ENCODE measurements at regions not wholly inside any gene's neighbourhood (a gene's known extent, or its start where the extent isn't known, plus 50 kb on each side); places are given as distances from the start of the nearest gene placed in this dataset.

DNA sequence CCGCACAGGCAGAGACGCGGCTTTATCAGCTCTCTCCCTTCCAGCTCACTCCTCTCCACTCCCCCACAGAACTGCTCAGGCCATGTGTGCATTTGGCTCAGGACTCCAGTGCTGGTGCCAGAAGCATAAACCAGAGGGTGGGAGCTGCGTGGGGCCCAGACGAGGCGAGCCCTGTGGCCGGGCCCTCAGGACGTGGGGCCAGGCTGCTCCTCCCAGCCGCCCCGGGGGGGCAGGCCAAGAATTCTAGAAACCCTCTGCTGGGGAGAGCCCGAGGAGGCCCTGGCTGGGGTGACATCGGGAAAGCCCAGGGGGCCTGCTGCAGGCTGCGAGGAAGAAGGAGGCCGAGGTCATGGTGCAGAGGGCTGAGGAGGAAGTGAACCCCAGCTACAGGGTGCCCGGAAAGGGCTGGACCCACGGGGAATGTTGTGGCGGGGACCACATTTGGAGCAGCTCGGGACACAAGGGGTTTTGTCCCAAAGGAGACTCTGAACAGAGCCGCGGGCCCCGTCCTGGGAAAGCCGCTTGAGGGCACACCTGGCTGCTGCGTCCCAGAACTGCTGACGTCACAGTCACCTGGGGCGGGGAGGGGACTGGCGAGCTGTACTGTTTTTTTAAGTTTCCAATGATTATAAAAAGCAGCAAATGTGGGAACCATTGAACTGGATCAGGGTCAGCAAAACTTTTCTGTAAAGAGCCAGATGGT lies 107.1 kb downstream of the BANF2 start (continued):
- TF ChIP-seq, protein P1, sequence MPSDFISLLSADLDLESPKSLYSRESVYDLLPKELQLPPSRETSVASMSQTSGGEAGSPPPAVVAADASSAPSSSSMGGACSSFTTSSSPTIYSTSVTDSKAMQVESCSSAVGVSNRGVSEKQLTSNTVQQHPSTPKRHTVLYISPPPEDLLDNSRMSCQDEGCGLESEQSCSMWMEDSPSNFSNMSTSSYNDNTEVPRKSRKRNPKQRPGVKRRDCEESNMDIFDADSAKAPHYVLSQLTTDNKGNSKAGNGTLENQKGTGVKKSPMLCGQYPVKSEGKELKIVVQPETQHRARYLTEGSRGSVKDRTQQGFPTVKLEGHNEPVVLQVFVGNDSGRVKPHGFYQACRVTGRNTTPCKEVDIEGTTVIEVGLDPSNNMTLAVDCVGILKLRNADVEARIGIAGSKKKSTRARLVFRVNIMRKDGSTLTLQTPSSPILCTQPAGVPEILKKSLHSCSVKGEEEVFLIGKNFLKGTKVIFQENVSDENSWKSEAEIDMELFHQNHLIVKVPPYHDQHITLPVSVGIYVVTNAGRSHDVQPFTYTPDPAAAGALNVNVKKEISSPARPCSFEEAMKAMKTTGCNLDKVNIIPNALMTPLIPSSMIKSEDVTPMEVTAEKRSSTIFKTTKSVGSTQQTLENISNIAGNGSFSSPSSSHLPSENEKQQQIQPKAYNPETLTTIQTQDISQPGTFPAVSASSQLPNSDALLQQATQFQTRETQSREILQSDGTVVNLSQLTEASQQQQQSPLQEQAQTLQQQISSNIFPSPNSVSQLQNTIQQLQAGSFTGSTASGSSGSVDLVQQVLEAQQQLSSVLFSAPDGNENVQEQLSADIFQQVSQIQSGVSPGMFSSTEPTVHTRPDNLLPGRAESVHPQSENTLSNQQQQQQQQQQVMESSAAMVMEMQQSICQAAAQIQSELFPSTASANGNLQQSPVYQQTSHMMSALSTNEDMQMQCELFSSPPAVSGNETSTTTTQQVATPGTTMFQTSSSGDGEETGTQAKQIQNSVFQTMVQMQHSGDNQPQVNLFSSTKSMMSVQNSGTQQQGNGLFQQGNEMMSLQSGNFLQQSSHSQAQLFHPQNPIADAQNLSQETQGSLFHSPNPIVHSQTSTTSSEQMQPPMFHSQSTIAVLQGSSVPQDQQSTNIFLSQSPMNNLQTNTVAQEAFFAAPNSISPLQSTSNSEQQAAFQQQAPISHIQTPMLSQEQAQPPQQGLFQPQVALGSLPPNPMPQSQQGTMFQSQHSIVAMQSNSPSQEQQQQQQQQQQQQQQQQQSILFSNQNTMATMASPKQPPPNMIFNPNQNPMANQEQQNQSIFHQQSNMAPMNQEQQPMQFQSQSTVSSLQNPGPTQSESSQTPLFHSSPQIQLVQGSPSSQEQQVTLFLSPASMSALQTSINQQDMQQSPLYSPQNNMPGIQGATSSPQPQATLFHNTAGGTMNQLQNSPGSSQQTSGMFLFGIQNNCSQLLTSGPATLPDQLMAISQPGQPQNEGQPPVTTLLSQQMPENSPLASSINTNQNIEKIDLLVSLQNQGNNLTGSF (CRISPR knock-in tag; IDR thresholded peaks at IDR 0.05) = peak; percentile 67; the same call in 1 of the 2 replicates
- peak; percentile 50; the same call in 1 of the 2 replicates for TF ChIP-seq ERF (CRISPR knock-in tag; IDR thresholded peaks at IDR 0.05)
- TF ChIP-seq ZNF264 (CRISPR knock-in tag; IDR thresholded peaks at IDR 0.05) = no peak
- TF ChIP-seq STAG1 (CRISPR knock-in tag; IDR thresholded peaks at IDR 0.05) = peak; percentile 42
- TF ChIP-seq HOXD1 (CRISPR knock-in tag; IDR thresholded peaks at IDR 0.05) = 0 out of 2 replicates have a peak, but pooled peaks have one; percentile 45
- TF ChIP-seq, protein P2, sequence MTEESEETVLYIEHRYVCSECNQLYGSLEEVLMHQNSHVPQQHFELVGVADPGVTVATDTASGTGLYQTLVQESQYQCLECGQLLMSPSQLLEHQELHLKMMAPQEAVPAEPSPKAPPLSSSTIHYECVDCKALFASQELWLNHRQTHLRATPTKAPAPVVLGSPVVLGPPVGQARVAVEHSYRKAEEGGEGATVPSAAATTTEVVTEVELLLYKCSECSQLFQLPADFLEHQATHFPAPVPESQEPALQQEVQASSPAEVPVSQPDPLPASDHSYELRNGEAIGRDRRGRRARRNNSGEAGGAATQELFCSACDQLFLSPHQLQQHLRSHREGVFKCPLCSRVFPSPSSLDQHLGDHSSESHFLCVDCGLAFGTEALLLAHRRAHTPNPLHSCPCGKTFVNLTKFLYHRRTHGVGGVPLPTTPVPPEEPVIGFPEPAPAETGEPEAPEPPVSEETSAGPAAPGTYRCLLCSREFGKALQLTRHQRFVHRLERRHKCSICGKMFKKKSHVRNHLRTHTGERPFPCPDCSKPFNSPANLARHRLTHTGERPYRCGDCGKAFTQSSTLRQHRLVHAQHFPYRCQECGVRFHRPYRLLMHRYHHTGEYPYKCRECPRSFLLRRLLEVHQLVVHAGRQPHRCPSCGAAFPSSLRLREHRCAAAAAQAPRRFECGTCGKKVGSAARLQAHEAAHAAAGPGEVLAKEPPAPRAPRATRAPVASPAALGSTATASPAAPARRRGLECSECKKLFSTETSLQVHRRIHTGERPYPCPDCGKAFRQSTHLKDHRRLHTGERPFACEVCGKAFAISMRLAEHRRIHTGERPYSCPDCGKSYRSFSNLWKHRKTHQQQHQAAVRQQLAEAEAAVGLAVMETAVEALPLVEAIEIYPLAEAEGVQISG (CRISPR knock-in tag; IDR thresholded peaks at IDR 0.05) = 0 out of 2 replicates have a peak, but pooled peaks have one; percentile 35
- TF ChIP-seq ZNF768 (CRISPR knock-in tag; IDR thresholded peaks at IDR 0.05) = peak; percentile 19; the same call in 1 of the 2 replicates
- TF ChIP-seq SPEN (CRISPR knock-in tag; IDR thresholded peaks at IDR 0.05; ENCODE audit: low read depth) = peak; percentile 61; the same call in 1 of the 2 replicates
- peak; percentile 50; the same call in 1 of the 2 replicates for TF ChIP-seq KDM3A (CRISPR knock-in tag; IDR thresholded peaks at IDR 0.05; ENCODE audit: low read depth)
- 0 out of 2 replicates have a peak, but pooled peaks have one; percentile 31 for TF ChIP-seq DNMT3B (CRISPR knock-in tag; conservative IDR thresholded peaks at IDR 0.05)
- 0 out of 2 replicates have a peak, but pooled peaks have one; percentile 77 for TF ChIP-seq ZNF547 (CRISPR knock-in tag; IDR thresholded peaks at IDR 0.05)
- peak; percentile 54 for TF ChIP-seq AGO1 (IDR thresholded peaks at IDR 0.05; ENCODE audit: low read depth, low read length, poor library complexity, severe bottlenecking)
- TF ChIP-seq ZNF883 (CRISPR knock-in tag; IDR thresholded peaks at IDR 0.05; ENCODE audit: not compliant biosample characterization) = peak; percentile 74
- TF ChIP-seq ZNF766 (CRISPR knock-in tag; IDR thresholded peaks at IDR 0.05; ENCODE audit: borderline replicate concordance) = peak; percentile 64; the same call in 1 of the 2 replicates
- TF ChIP-seq SP5 (CRISPR knock-in tag; IDR thresholded peaks at IDR 0.05; ENCODE audit: borderline replicate concordance, low read depth) = no peak
- peak; percentile 42; the same call in 1 of the 2 replicates for TF ChIP-seq KDM5B (CRISPR knock-in tag; IDR thresholded peaks at IDR 0.05; ENCODE audit: borderline replicate concordance)
- TF ChIP-seq ZNF850 (CRISPR knock-in tag; conservative IDR thresholded peaks at IDR 0.05) = no peak
- TF ChIP-seq, protein P3, sequence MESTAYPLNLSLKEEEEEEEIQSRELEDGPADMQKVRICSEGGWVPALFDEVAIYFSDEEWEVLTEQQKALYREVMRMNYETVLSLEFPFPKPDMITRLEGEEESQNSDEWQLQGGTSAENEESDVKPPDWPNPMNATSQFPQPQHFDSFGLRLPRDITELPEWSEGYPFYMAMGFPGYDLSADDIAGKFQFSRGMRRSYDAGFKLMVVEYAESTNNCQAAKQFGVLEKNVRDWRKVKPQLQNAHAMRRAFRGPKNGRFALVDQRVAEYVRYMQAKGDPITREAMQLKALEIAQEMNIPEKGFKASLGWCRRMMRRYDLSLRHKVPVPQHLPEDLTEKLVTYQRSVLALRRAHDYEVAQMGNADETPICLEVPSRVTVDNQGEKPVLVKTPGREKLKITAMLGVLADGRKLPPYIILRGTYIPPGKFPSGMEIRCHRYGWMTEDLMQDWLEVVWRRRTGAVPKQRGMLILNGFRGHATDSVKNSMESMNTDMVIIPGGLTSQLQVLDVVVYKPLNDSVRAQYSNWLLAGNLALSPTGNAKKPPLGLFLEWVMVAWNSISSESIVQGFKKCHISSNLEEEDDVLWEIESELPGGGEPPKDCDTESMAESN (CRISPR knock-in tag; conservative IDR thresholded peaks at IDR 0.05) = peak; percentile 70; the same call in 1 of the 2 replicates
- peak; percentile 4; the same call in 1 of the 2 replicates for TF ChIP-seq HNF4A (CRISPR knock-in tag; IDR thresholded peaks at IDR 0.05)
- no peak for TF ChIP-seq FIP1L1 (IDR thresholded peaks at IDR 0.05; ENCODE audit: borderline replicate concordance, insufficient read depth, low read depth, low read length)

Data from HepG2 (cell line).